Neural progenitor cell (in vitro differentiated cells): ENCODE measurements at regions not wholly inside any gene's neighbourhood (a gene's known extent, or its start where the extent isn't known, plus 50 kb on each side); places are given as distances from the start of the nearest gene placed in this dataset.

Experiments used
- EZH2 ChIP-seq: fragments of 200-600 bp; sonication (generic); IDR thresholded peaks from 2 replicates; pipeline ENCODE4 v1.6.1; 2017; ENCODE audit warnings: antibody characterized with exemption, mild to moderate bottlenecking, moderate library complexity
- TF ChIP-seq, protein P1 (sequence below): fragments of 200-600 bp; sonication (generic); IDR thresholded peaks from 2 replicates; pipeline ENCODE4 v1.5.1; 2017; ENCODE audit warnings: antibody characterized with exemption, mild to moderate bottlenecking

DNA sequence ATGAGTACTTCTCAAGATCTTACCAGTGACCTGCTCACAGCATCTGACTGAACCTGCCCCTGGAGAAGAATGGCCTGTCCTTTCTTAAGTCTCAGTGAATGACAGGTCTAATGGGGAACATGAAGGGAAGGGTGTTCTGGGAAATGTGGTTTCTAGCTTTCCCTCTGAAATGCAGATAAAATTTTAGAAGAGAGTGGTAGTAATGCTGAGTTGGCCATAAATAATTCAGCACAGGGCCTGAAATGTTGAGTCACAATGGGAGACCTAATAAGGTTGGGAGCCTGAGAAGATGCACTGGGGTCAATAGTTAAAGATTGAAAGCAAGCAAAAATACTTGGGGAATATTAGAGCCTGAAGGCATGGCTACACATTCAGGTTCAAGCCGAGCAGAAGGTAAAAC lies 214.9 kb upstream of the ARHGAP24 start:
- TF ChIP-seq, protein P1, sequence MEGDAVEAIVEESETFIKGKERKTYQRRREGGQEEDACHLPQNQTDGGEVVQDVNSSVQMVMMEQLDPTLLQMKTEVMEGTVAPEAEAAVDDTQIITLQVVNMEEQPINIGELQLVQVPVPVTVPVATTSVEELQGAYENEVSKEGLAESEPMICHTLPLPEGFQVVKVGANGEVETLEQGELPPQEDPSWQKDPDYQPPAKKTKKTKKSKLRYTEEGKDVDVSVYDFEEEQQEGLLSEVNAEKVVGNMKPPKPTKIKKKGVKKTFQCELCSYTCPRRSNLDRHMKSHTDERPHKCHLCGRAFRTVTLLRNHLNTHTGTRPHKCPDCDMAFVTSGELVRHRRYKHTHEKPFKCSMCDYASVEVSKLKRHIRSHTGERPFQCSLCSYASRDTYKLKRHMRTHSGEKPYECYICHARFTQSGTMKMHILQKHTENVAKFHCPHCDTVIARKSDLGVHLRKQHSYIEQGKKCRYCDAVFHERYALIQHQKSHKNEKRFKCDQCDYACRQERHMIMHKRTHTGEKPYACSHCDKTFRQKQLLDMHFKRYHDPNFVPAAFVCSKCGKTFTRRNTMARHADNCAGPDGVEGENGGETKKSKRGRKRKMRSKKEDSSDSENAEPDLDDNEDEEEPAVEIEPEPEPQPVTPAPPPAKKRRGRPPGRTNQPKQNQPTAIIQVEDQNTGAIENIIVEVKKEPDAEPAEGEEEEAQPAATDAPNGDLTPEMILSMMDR, result no peak
- TF ChIP-seq EZH2, result no peak
